Adipose tissue (tissue), 3 donors: ENCODE measurements at regions not wholly inside any gene's neighbourhood (a gene's known extent, or its start where the extent isn't known, plus 50 kb on each side); places are given as distances from the start of the nearest gene placed in this dataset.
"Not testable (repeated sequence)": the region's sequence is repeated elsewhere in the genome, so short reads cannot be mapped to it uniquely, and the experiment has no call there.

ENCODE experiments used
- H3K27ac ChIP-seq: one replicate; pipeline ENCODE4 v1.5.1; 2013; ENCODE audit warnings: low read depth, low read length
- WGBS, 3 donors: extraction: QIAGEN DNeasy Blood & Tissue Kit; methylation state at CpG; one replicate each; pipeline ENCODE4 v1.1.7; 2013; 5-methylcytosine and 5-hydroxymethylcytosine counted together
- donor health status: healthy with polysubstance abuse.
- donor health status: Bipolar disorder and iron deficiency.
- donor health status: healthy.

DNA sequence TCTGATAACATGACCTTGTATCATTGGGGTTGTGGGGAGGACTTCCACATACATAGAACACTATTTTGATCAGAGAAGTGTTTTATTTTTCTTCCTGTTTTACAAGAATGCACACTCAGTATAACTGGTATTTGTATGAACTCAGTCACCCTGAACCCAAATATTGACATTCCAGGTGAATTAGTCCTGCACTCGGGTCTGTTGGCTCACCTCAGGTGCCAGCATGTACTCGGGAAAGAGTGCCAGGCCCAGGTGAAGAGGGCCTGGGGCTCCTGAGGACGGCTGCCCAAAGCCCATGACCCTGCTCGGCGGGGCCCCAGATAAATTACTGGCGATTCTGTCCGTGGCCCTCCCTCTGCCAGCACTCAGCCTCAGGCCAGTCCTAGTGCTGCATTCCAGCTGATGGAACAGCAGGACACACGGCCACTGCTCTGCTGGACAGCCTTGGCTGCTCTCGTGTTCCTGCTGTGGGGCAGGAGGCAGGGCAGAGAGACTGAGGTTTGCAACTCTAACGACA, 75.4 kb upstream of the TMPRSS2 start:
- 20 to 61% (median 53%) methylated on average over 10 of the region's 10 CpGs for WGBS, 3 donors
- no peak overlapping the region for H3K27ac ChIP-seq

DNA sequence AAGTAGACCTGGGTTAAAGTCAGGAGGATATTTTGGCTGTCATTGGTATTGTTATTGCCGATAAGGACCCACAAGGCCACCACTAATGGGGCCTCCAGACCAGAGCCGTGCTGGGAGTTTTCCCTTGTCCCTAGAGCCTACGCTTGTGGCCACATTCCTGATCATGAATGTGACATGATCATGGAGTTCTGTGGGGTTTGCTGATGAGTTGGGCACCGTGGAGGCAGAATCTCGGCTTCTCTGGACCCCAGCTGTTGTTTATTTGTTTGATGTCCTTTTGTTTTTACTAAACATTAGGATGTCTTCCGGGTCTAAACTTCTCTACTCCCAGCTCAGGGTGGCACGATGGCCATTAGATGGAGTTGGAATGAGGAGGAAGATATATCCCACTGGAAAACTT, 74.9 kb upstream of the TMPRSS2 start:
- 64 to 92% (median 89%) methylated on average over 7 of the region's 7 CpGs for WGBS, 3 donors

GRCh38 chr21:41582298-41582840, 74.4 kb upstream of the TMPRSS2 start:
- no peak overlapping the region for H3K27ac ChIP-seq
- WGBS, 3 donors: 82 to 86% (median 86%) methylated on average over 7 of the region's 7 CpGs

More for the DNA sequence above, 74.9 kb upstream of the TMPRSS2 start:
- no peak overlapping the region for H3K27ac ChIP-seq

- 88 to 89% (median 88%) methylated on average over 16 of the region's 16 CpGs for WGBS, 3 donors
- no peak overlapping the region for H3K27ac ChIP-seq
These were observed 73.8 kb upstream of the TMPRSS2 start for GRCh38 chr21:41581592-41582228.

DNA sequence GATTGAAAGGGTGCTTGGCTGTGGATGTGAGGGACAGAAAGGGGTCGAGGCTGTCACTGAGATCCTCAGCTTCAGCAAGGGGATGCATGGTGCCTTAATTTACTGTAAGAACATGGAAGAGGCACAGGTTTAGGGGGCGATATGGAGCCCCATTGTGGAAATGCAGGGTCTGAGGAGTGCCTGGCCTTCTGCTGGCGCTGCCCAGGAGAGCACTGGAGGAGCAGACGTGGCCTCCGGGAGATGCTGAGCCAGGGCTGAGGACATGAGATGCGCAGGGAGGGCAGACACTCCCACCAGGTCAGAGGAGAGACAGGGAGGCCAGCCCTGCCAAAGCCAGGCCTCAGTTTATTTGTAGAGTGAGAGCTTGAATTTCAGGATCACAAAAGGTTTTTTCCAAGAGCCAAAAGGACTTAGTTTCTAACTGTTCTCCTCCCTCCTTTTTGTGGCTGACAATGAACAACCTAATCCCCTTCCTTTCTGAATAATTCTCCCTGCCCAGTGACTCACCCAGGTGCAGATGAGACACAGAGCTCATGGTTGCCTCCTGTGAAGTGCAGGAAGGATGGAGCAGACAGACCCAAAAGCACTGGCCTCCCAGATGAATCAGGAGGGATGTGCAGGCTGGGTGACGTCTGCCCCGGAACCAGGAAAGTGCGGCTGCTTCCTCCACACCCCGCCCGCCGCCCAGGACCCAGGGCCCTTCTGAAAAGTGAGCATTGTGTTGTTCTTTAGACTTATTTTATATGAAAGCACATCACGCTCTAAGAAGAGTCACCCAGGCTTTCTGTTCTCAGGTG, 73.0 kb upstream of the TMPRSS2 start:
- WGBS, 3 donors: 75 to 92% (median 78%) methylated on average over 13 of the region's 13 CpGs
- H3K27ac ChIP-seq: no peak overlapping the region

DNA sequence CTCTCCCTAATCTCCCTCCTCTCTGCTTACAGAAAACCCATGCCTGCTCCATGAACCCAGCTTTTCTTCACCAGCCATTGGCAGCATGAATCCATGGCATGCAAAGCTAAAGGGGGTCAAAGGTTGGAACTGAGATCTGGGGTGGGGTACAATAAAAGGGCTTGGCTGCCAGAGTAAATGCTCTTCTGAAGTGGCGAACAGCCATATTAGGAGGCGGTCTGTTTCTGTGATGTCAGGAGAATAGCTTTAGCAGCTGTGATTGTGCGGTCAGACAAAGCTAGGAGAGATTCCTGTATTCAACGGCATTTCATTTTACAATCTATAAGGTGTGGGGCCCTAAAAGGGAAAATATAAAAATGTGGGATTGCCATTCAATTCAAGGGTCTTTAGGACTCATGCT, 71.7 kb upstream of the TMPRSS2 start:
- 78 to 97% (median 91%) methylated on average over 4 of the region's 4 CpGs for WGBS, 3 donors
- no peak overlapping the region for H3K27ac ChIP-seq

DNA sequence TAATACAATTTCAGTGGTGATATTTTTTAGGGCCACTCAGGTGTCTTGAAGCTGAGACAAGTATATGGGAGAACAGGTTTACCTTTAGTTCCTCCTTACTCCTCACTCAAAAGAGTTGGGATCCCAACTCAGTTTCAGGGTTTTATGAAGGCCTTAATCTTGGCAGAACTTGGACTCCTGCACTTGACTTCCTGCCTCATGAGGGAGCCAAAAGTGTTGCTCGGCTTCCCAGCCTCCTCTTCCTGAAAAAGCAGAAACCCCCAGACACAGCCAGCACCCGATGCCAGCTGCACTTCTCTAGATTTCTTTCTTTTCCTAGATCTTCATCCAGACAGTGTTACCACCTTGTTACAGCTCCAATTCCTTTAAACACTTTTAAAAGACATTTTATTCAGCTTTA, 70.8 kb upstream of the TMPRSS2 start:
- H3K27ac ChIP-seq: no peak overlapping the region
- WGBS, 3 donors: 51 to 75% (median 66%) methylated on average over 2 of the region's 2 CpGs

GRCh38 chr21:41578083-41578482, 70.1 kb upstream of the TMPRSS2 start:
- no peak overlapping the region for H3K27ac ChIP-seq
- 79 to 100% (median 84%) methylated on average over 1 of the region's 1 CpG for WGBS, 3 donors

DNA sequence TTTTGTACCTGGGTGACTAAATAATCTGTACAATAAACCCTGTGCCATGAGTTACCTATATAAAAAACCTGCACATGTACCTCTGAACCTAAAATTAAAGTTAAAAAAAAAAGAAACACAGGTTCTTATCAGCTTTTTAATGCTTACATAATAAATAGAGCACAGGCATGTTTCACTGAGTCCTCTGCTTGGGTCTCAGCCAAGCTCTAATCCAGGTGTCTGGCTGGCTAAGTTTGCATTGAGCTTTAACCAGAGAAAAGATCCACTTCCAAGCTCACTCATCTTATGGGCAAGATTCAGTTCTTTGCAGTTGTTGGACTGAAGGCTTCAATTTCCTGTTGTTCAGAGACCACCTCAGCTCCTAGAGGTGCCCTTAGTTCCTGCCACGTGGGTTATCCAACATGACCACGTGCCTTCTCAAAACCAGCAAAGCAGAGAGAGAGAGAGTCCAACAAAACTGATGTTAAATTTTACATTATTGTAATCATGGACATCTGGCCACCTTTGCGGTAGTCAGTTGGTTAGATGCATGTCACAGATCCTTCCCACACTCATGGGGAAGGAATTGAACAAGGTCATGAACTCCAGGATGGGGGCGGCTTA, 68.2 kb upstream of the TMPRSS2 start:
- WGBS, 3 donors: 65 to 82% (median 78%) methylated on average over 4 of the region's 4 CpGs
- H3K27ac ChIP-seq: no peak overlapping the region

DNA sequence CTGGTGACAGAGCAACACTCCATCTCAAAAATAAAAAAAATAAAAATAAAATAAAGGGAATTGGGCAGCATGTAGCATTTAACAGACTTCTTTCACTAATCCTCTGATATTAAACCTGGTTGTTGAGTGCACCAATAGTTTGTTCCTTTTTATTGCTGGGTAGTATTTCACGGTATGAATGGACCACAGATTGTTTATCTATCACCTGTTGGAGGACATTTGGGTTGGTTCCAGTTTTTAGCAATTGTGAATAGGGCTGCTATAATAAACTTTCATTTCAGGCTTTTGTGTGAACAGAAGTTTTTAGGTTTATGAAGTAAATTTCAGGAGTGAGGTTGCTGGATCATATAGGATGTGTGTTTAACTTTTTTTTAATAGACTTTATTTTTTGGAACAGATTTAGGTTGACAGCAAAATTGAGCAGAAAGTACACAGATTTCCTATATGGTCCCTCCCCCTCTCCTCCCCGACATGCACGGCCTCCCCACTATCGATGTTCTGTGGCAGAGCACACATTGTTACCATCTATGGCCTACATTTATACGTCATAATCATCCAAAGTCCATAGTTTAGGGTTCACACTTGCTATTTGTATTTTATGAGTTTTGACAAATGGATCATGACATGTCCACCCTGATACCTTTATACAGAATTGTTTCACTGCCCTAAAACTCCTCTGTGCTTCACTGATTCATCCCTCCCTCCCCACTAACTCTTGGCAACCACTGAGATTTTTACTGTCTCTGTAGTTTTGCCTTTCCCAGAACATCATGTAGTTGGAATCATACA, 66.1 kb upstream of the TMPRSS2 start:
- H3K27ac ChIP-seq: no peak overlapping the region
- WGBS, 3 donors: 73 to 92% (median 86%) methylated on average over 5 of the region's 5 CpGs

GRCh38 chr21:41571938-41572510, 64.1 kb upstream of the TMPRSS2 start:
- H3K27ac ChIP-seq: no peak overlapping the region

- WGBS, 3 donors: 73 to 87% (median 77%) methylated on average over 7 of the region's 7 CpGs
- no peak overlapping the region for H3K27ac ChIP-seq
These were observed 62.9 kb upstream of the TMPRSS2 start for GRCh38 chr21:41570791-41571355.

GRCh38 chr21:41568606-41569385, 60.8 kb upstream of the TMPRSS2 start:
- 57 to 70% (median 59%) methylated on average over 14 of the region's 14 CpGs for WGBS, 3 donors

DNA sequence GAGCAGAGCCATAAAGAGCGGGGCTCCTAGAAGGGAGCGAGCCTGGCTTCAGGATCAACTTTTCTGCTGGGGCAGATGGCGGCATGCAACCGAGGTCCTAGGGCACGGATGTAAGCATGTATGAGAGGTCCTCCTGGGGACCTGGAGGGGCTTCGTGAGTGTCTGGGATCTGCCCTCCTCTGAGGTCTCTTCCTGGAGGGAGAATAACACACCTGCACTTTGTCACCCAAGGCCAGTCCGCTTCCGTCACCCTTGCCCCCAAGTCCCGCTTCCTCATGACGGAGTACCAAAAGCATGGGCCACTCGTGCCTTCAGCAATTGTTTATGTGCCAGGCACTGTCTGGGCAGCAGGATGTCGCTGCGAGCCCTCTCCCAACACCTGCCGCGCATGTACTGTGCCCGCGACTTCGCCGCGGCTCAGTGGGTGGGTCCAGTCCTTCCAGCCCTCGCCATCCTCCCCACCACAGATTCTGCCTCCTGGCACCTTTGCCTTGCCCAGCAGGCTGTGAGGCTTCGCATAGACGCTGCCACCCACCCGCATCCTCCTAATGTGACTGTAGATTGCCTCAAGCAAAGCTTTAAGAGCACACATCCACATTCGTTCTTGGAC, 60.0 kb upstream of the TMPRSS2 start:
- H3K27ac ChIP-seq: no peak overlapping the region
- 76 to 86% (median 78%) methylated on average over 25 of the region's 25 CpGs for WGBS, 3 donors

More at GRCh38 chr21:41568606-41569385, 60.8 kb upstream of the TMPRSS2 start:
- H3K27ac ChIP-seq: no peak overlapping the region

- H3K27ac ChIP-seq: not testable (repeated sequence)
- 53 to 76% (median 66%) methylated on average over 2 of the region's 2 CpGs for WGBS, 3 donors
These were observed 59.3 kb upstream of the TMPRSS2 start for GRCh38 chr21:41567237-41567636.

DNA sequence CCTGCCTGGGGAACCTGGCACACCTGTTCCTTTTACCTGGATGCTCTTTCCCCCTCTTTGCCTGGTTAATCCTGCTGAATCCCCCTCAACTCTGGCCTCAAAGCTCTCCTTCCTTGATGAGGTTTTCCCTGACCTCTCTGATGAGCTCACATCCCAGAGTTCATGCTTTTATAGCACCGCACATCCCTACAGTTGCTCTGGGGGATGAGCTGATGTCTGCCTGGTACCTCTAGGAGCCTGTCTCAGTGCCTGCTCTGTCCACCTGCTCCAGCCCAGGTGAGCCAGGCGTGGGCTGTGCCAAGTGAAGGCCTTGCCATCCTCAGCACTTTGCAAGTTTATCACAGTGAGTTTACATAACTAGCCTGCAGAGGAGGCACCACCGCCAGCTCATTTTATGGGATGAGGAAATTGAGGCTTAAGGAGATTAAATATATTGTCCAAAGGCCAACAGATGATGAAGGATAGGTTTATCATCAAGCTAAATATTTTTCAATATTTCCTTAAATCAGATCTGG, 58.6 kb upstream of the TMPRSS2 start:
- no peak overlapping the region for H3K27ac ChIP-seq
- 84 to 92% (median 90%) methylated on average over 3 of the region's 3 CpGs for WGBS, 3 donors
